GM12875 (cell line): ENCODE measurements at regions not wholly inside any gene's neighbourhood (a gene's known extent, or its start where the extent isn't known, plus 50 kb on each side); places are given as distances from the start of the nearest gene placed in this dataset.
A peak's percentile ranks its signal among the peaks of the same experiment; 100 is the strongest.

Source experiments
- H3K4me3 ChIP-seq: one replicate; pipeline ENCODE4 v1.5.1; 2011; ENCODE audit warnings: low read depth, low read length, control low read depth
- CTCF ChIP-seq: IDR thresholded peaks from 2 replicates; pipeline ENCODE4 v1.5.1; 2011; ENCODE audit warnings: low read depth, mild to moderate bottlenecking, control low read depth, inconsistent platforms, low read length, moderate library complexity, borderline replicate concordance; ENCODE audit not compliant: insufficient read depth

DNA sequence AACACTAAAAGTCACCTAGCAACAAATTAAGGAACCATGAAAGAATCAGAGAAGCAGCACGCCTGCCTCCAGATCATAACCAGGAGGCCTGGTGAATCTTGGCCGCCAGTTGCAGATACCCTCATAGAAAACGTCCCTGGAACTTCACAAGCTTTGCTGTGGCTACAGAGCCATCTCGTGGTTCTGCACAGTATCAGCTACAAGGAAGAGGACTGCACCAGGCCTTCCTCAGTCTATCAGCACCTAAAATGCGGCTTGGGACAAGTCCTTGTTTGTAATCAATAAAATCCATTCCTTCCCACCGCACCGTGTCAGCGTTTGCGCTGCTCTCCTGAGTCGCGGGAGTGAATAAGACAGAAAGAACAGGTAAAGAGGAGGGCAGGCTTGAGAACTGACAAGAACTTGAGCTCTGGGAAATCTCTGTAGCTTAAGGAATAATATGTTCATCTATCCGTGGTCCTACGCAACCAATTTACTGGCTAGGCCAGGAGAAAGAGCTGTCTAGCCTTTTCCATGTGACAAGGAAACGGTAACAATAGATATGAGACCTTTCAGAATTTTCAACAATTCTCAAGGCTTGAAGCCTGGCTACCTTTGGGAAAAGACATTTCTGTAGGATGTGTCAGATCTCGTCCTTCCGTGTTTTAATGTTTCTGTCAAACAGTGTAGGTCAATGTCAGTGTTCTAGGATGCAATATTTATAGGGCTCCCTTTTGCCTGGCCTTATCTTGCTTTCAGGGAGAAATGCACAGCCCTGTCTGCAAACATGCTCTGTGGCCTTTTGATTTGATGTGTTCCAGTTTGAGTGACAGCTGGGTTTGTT is 128.5 kb upstream of the RAB12 start:
- TF ChIP-seq CTCF, result peak; percentile 14; the same call in 1 of the 2 replicates
- no peak overlapping the region for H3K4me3 ChIP-seq

- no peak overlapping the region for H3K4me3 ChIP-seq
- TF ChIP-seq CTCF, result no peak
Observed at GRCh38 chr18:8484951-8485350, 124.3 kb upstream of the RAB12 start.

- no peak overlapping the region for H3K4me3 ChIP-seq
- TF ChIP-seq CTCF, result no peak
Observed at GRCh38 chr18:8489761-8490160, 119.5 kb upstream of the RAB12 start.

- TF ChIP-seq CTCF, result no peak
- no peak overlapping the region for H3K4me3 ChIP-seq
Observed at GRCh38 chr18:8491516-8491915, 117.7 kb upstream of the RAB12 start.

DNA sequence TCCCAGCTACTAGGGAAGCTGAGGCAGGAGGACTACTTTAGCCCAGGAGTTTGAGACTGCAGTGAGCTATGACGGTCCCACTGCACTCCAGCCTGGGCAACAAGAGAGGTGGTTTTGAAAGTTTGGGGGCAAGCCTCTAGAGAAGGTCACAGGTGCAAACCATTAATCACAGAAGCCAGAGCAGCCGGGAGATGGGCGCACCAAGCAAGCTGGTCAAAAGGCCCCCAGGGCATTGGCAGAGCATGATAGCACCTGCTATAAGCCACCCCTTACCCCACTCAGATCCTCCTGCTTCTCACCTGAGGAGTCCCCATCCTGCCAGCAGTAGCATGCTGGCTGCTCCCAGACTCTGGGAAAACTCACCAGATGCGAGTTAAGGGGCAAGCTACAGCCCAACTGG is 116.1 kb upstream of the RAB12 start:
- no peak overlapping the region for H3K4me3 ChIP-seq
- no peak for TF ChIP-seq CTCF

GRCh38 chr18:8496186-8496585 is 113.1 kb upstream of the RAB12 start:
- TF ChIP-seq CTCF, result no peak

GRCh38 chr18:8498905-8499304 is 110.3 kb upstream of the RAB12 start:
- no peak overlapping the region for H3K4me3 ChIP-seq
- TF ChIP-seq CTCF, result no peak

More at GRCh38 chr18:8496186-8496585, 113.1 kb upstream of the RAB12 start:
- no peak overlapping the region for H3K4me3 ChIP-seq
